H9 (cell line): ENCODE measurements at regions not wholly inside any gene's neighbourhood (a gene's known extent, or its start where the extent isn't known, plus 50 kb on each side); places are given as distances from the start of the nearest gene placed in this dataset.

ENCODE experiments used
- DNase-seq: peaks from one replicate; pipeline ENCODE4 v3.0.0-alpha.2; 2017
- H2AFZ ChIP-seq: one replicate; pipeline ENCODE4 v1.6.1; 2013; ENCODE audit warnings: mild to moderate bottlenecking, low read length, control low read depth, moderate library complexity
- H2AK5ac ChIP-seq: 2 replicates; pipeline ENCODE4 v1.6.1; 2013; ENCODE audit warnings: low read length, control low read depth, mixed read lengths; ENCODE audit not compliant: insufficient read length
- H2BK120ac ChIP-seq: one replicate; pipeline ENCODE4 v1.6.1; 2013; ENCODE audit warnings: low read depth, mild to moderate bottlenecking, low read length, control low read depth, inconsistent platforms; ENCODE audit not compliant: poor library complexity, severe bottlenecking
- H2BK12ac ChIP-seq: 2 replicates; pipeline ENCODE4 v1.6.1; 2013; ENCODE audit warnings: low read length, control low read depth, mixed read lengths, low read depth; ENCODE audit not compliant: insufficient read length
- H2BK15ac ChIP-seq: 2 replicates; pipeline ENCODE4 v1.6.1; 2013; ENCODE audit warnings: low read depth, low read length, control low read depth
- H2BK20ac ChIP-seq: one replicate; pipeline ENCODE4 v1.6.1; 2013; ENCODE audit warnings: low read depth, mild to moderate bottlenecking, low read length, control low read depth, inconsistent platforms; ENCODE audit not compliant: poor library complexity, severe bottlenecking
- H2BK5ac ChIP-seq: 2 replicates; pipeline ENCODE4 v1.6.1; 2013; ENCODE audit warnings: low read length, control low read depth, mixed read lengths; ENCODE audit not compliant: insufficient read length
- H3K14ac ChIP-seq: 2 replicates; pipeline ENCODE4 v1.6.1; 2013; ENCODE audit warnings: low read length, control low read depth; ENCODE audit not compliant: insufficient read depth
- H3K18ac ChIP-seq: 2 replicates; pipeline ENCODE4 v1.6.1; 2013; ENCODE audit warnings: low read depth, mild to moderate bottlenecking, mixed read lengths, low read length, control low read depth; ENCODE audit not compliant: insufficient read length
- H3K23ac ChIP-seq: 2 replicates; pipeline ENCODE4 v1.6.1; 2013; ENCODE audit warnings: low read length, control low read depth, mixed read lengths, low read depth; ENCODE audit not compliant: insufficient read length
- H3K23me2 ChIP-seq: 2 replicates; pipeline ENCODE4 v1.6.1; 2013; ENCODE audit warnings: low read depth, mild to moderate bottlenecking, mixed read lengths, low read length, control low read depth; ENCODE audit not compliant: insufficient read length, poor library complexity, severe bottlenecking
- H3K27ac ChIP-seq: 2 replicates; pipeline ENCODE4 v1.5.1; 2013; ENCODE audit warnings: low read length, control low read depth, mixed read lengths, low read depth; ENCODE audit not compliant: insufficient read length
- H3K27me3 ChIP-seq: 2 replicates; pipeline ENCODE4 v1.6.1; 2013; ENCODE audit warnings: low read length, control low read depth, inconsistent platforms; ENCODE audit not compliant: insufficient read depth
- H3K4ac ChIP-seq: 2 replicates; pipeline ENCODE4 v1.6.1; 2013; ENCODE audit warnings: low read depth, mild to moderate bottlenecking, control low read depth, inconsistent platforms, low read length, moderate library complexity
- H3K4me1 ChIP-seq: 2 replicates; pipeline ENCODE4 v1.6.1; 2013; ENCODE audit warnings: low read length, control low read depth, inconsistent platforms; ENCODE audit not compliant: insufficient read depth
- H3K4me2 ChIP-seq: 2 replicates; pipeline ENCODE4 v1.6.1; 2013; ENCODE audit warnings: low read length, control low read depth, mixed read lengths; ENCODE audit not compliant: insufficient read length, insufficient read depth
- H3K56ac ChIP-seq: 2 replicates; pipeline ENCODE4 v1.6.1; 2013; ENCODE audit warnings: low read depth, mild to moderate bottlenecking, mixed read lengths, low read length, control low read depth; ENCODE audit not compliant: insufficient read length
- H3K79me1 ChIP-seq: 2 replicates; pipeline ENCODE4 v1.6.1; 2013; ENCODE audit warnings: low read depth, mild to moderate bottlenecking, moderate library complexity, low read length, control low read depth, inconsistent platforms; ENCODE audit not compliant: insufficient read depth, poor library complexity, severe bottlenecking
- H3K79me2 ChIP-seq: 2 replicates; pipeline ENCODE4 v1.6.1; 2013; ENCODE audit warnings: low read length, control low read depth, inconsistent platforms; ENCODE audit not compliant: insufficient read depth
- H3K9ac ChIP-seq: 2 replicates; pipeline ENCODE4 v1.6.1; 2013; ENCODE audit warnings: low read length, control low read depth, mixed read lengths; ENCODE audit not compliant: insufficient read length; ENCODE audit errors: extremely low read depth
- H3K9me3 ChIP-seq: one replicate; pipeline ENCODE4 v1.6.1; 2013; ENCODE audit warnings: low read depth, low read length, inconsistent platforms; ENCODE audit not compliant: control insufficient read depth
- H3T11ph ChIP-seq: one replicate; pipeline ENCODE4 v1.6.1; 2013; ENCODE audit warnings: mild to moderate bottlenecking, low read length, control low read depth, inconsistent platforms
- H4K20me1 ChIP-seq: one replicate; pipeline ENCODE4 v1.6.1; 2013; ENCODE audit not compliant: control insufficient read depth, insufficient read length, insufficient read depth
- H4K5ac ChIP-seq: 2 replicates; pipeline ENCODE4 v1.6.1; 2013; ENCODE audit warnings: low read depth, mild to moderate bottlenecking, mixed read lengths, low read length, control low read depth; ENCODE audit not compliant: insufficient read length
- H4K8ac ChIP-seq: replicated peaks from 2 replicates; pipeline ENCODE4 v1.6.1; 2013; ENCODE audit warnings: low read length, control low read depth, mixed read lengths, low read depth; ENCODE audit not compliant: insufficient read length
- H4K91ac ChIP-seq: 2 replicates; pipeline ENCODE4 v1.6.1; 2013; ENCODE audit warnings: low read depth, mild to moderate bottlenecking, moderate library complexity, mixed read lengths, low read length, control low read depth; ENCODE audit not compliant: insufficient read length
- H3K27ac Mint-ChIP-seq, 3 experiments: 2 replicates in 2 of 3; 3 replicates in 1 of 3; pipeline ENCODE4 v1.8.0; 2020 to 2021; ENCODE audit warnings: mixed read lengths in 3 of 3, mild to moderate bottlenecking in 1 of 3, moderate library complexity in 1 of 3
- H3K27me3 Mint-ChIP-seq: 2 replicates; pipeline ENCODE4 v1.8.0; 2021; ENCODE audit warnings: low read depth, mild to moderate bottlenecking, moderate library complexity, mixed read lengths
- H3K36me3 Mint-ChIP-seq, 3 experiments: 2 replicates in 2 of 3; 3 replicates in 1 of 3; pipeline ENCODE4 v1.8.0; 2020 to 2021; ENCODE audit warnings: low read depth in 3 of 3, mixed read lengths in 3 of 3; ENCODE audit not compliant: insufficient read depth in 1 of 3
- H3K4me1 Mint-ChIP-seq, 2 experiments: 2 replicates each; pipeline ENCODE4 v1.8.0; 2020; ENCODE audit warnings: mixed read lengths in 2 of 2
- H3K4me3 Mint-ChIP-seq, 2 experiments: 2 replicates in 1 of 2; 3 replicates in 1 of 2; pipeline ENCODE4 v1.8.0; 2020 to 2021; ENCODE audit warnings: mild to moderate bottlenecking in 2 of 2, mixed read lengths in 2 of 2, moderate library complexity in 1 of 2
- H3K9me3 Mint-ChIP-seq, 2 experiments: 2 replicates in 1 of 2; 3 replicates in 1 of 2; pipeline ENCODE4 v1.8.0; 2020; ENCODE audit warnings: mild to moderate bottlenecking in 2 of 2, mixed read lengths in 2 of 2, moderate library complexity in 1 of 2
- CTCF ChIP-seq: fragments of 200-600 bp; sonication (generic); conservative IDR thresholded peaks from 3 replicates; pipeline ENCODE4 v1.8.0; 2021; ENCODE audit warnings: antibody characterized with exemption, mild to moderate bottlenecking
- WGBS: extraction: QIAGEN DNeasy Blood & Tissue Kit; methylation state at CpG from one replicate; pipeline ENCODE4 v1.1.7; 2013; ENCODE audit warnings: missing lambda C conversion rate, low lambda C conversion rate, mixed read lengths; ENCODE audit not compliant: insufficient read length; ENCODE audit errors: extremely low coverage; 5-methylcytosine and 5-hydroxymethylcytosine counted together

DNA sequence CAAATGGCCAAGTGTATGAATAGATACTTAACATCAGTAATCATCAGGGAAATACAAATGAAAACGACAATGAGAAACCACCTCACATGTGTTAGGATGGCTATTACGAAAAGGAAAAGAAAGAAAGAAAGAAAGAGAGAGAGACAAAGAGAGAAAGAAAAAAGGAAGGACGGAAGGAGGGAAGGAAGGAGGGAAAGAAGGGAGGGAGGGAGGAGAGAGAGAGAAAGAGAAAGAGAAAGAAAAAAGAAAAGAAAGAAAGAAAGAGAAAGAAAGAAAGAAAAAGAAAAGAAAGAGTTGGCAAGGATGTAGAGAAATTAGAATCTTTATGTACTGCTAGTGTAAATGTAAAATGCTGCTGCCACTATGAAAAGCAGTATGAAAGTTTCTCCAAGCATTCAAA, 90.7 kb upstream of the DPT start:
- no peaks in the 10 kb centered on the region for H3K23me2 ChIP-seq
- H4K20me1 ChIP-seq, result no peaks in the 10 kb centered on the region
- H3K27ac ChIP-seq, result no peak overlapping the region
- Mint-ChIP-seq H3K4me1 (peaks cover 0 to 3% of the 10 kb centered on the region in 2 experiments; a peak in 1 of 4 replicates), H3K36me3 (no peaks in the 10 kb centered on the region), H3K27ac (no peak overlapping the region), H3K27me3 (no peaks in the 10 kb centered on the region; the same call in 1 of the 2 replicates), H3K9me3 (peaks cover 0 to 3% of the 10 kb centered on the region in 2 experiments; a peak in 1 of 5 replicates), H3K4me3 (no peak overlapping the region)
- H4K5ac ChIP-seq, result no peak overlapping the region
- no peak overlapping the region for H3K18ac ChIP-seq
- no peak overlapping the region for H3K4me2 ChIP-seq
- no peak overlapping the region for H3K4ac ChIP-seq
- H3K4me1 ChIP-seq, result no peaks in the 10 kb centered on the region
- no peaks in the 10 kb centered on the region for H3K79me2 ChIP-seq
- H4K91ac ChIP-seq, result no peak overlapping the region
- H3K9me3 ChIP-seq, result no peaks in the 10 kb centered on the region
- WGBS, result no CpG with 5 or more reads among the region's 3 CpGs
- H3K27me3 ChIP-seq, result no peaks in the 10 kb centered on the region
- H3T11ph ChIP-seq, result no peak overlapping the region
- DNase-seq, result no peak
- no peak overlapping the region for H3K56ac ChIP-seq
- H2BK12ac ChIP-seq, result no peak overlapping the region
- no peak for TF ChIP-seq CTCF
- H3K14ac ChIP-seq, result no peak overlapping the region
- H4K8ac ChIP-seq, result no peak overlapping the region
- no peak overlapping the region for H2AFZ ChIP-seq
- no peak overlapping the region for H2AK5ac ChIP-seq
- H3K23ac ChIP-seq, result no peak overlapping the region
- H2BK20ac ChIP-seq, result no peak overlapping the region
- no peak overlapping the region for H2BK5ac ChIP-seq
- H3K9ac ChIP-seq, result no peak overlapping the region
- no peak overlapping the region for H2BK120ac ChIP-seq
- no peak overlapping the region for H2BK15ac ChIP-seq
- no peaks in the 10 kb centered on the region for H3K79me1 ChIP-seq
